HL-60 (cell line): ENCODE measurements at regions not wholly inside any gene's neighbourhood (a gene's known extent, or its start where the extent isn't known, plus 50 kb on each side); places are given as distances from the start of the nearest gene placed in this dataset.

ENCODE experiments used
- POLR2AphosphoS5 ChIP-seq: IDR thresholded peaks from 2 replicates; pipeline ENCODE4 v1.6.1; 2012; ENCODE audit warnings: low read depth
- TF ChIP-seq, protein P1 (sequence below): IDR thresholded peaks from one replicate; pipeline ENCODE4 v1.5.1; 2011; ENCODE audit warnings: low read length, control low read depth, inconsistent platforms; ENCODE audit not compliant: insufficient read depth
- TF ChIP-seq, protein P2 (sequence below): IDR thresholded peaks from 2 replicates; pipeline ENCODE4 v1.6.1; 2012; ENCODE audit warnings: low read depth; ENCODE audit not compliant: insufficient replicate concordance

DNA sequence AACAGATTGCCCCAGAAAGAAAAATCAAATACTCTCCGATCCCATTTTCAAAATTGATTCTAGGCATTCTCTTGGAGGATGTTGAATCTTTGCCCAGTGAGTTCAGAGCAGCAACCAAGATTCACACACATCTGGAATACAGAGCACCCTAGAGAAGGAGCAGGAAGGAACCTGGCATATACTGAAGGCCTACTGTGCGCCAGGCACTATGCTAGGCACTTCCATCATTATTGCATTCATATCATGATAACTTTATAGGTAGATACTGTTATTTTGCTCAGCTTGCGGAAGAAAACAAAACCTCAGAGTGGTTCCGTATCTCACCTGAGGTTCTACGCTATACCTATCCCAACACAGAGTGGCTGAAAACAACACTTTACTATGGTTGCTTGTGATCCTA is 160.3 kb upstream of the SERTAD2 start:
- TF ChIP-seq, protein P1, sequence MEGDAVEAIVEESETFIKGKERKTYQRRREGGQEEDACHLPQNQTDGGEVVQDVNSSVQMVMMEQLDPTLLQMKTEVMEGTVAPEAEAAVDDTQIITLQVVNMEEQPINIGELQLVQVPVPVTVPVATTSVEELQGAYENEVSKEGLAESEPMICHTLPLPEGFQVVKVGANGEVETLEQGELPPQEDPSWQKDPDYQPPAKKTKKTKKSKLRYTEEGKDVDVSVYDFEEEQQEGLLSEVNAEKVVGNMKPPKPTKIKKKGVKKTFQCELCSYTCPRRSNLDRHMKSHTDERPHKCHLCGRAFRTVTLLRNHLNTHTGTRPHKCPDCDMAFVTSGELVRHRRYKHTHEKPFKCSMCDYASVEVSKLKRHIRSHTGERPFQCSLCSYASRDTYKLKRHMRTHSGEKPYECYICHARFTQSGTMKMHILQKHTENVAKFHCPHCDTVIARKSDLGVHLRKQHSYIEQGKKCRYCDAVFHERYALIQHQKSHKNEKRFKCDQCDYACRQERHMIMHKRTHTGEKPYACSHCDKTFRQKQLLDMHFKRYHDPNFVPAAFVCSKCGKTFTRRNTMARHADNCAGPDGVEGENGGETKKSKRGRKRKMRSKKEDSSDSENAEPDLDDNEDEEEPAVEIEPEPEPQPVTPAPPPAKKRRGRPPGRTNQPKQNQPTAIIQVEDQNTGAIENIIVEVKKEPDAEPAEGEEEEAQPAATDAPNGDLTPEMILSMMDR: no peak
- TF ChIP-seq, protein P2, sequence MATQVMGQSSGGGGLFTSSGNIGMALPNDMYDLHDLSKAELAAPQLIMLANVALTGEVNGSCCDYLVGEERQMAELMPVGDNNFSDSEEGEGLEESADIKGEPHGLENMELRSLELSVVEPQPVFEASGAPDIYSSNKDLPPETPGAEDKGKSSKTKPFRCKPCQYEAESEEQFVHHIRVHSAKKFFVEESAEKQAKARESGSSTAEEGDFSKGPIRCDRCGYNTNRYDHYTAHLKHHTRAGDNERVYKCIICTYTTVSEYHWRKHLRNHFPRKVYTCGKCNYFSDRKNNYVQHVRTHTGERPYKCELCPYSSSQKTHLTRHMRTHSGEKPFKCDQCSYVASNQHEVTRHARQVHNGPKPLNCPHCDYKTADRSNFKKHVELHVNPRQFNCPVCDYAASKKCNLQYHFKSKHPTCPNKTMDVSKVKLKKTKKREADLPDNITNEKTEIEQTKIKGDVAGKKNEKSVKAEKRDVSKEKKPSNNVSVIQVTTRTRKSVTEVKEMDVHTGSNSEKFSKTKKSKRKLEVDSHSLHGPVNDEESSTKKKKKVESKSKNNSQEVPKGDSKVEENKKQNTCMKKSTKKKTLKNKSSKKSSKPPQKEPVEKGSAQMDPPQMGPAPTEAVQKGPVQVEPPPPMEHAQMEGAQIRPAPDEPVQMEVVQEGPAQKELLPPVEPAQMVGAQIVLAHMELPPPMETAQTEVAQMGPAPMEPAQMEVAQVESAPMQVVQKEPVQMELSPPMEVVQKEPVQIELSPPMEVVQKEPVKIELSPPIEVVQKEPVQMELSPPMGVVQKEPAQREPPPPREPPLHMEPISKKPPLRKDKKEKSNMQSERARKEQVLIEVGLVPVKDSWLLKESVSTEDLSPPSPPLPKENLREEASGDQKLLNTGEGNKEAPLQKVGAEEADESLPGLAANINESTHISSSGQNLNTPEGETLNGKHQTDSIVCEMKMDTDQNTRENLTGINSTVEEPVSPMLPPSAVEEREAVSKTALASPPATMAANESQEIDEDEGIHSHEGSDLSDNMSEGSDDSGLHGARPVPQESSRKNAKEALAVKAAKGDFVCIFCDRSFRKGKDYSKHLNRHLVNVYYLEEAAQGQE: no peak
- TF ChIP-seq POLR2AphosphoS5: no peak
